Pancreas (tissue), 10 donors: ENCODE measurements at regions not wholly inside any gene's neighbourhood (a gene's known extent, or its start where the extent isn't known, plus 50 kb on each side); places are given as distances from the start of the nearest gene placed in this dataset.

Experiments
- ATAC-seq, 4 donors: fragments of 200-7000 bp; cut with Tn5 transposase; one replicate each; pipeline versions ENCODE4 v1.8.0 to v1.9.1; 2020; ENCODE audit warnings: mild to moderate bottlenecking in 4 of 4, moderate library complexity in 4 of 4
- DNase-seq, 6 donors: peaks; one replicate each; pipeline ENCODE4 v3.0.0-alpha.2; 2020
- FAIRE-seq: peaks from 2 replicates; lab custom pipeline; 2012; peaks lifted over from hg19 to GRCh38; lab: Jason Lieb, UNC
- H3K27ac ChIP-seq, 4 donors: fragments of 200-600 bp; sonication (generic); 1 replicate in 3 of 4; 2 replicates in 1 of 4; pipeline versions ENCODE4 v1.5.0 to v1.8.0; 2020
- H3K27me3 ChIP-seq, 4 donors: fragments of 200-600 bp; one replicate each; pipeline ENCODE4 v1.8.0; 2021
- H3K36me3 ChIP-seq, 3 donors: fragments of 200-600 bp; sonication (generic) in 1 of 3; one replicate each; pipeline versions ENCODE4 v1.5.0 to v1.8.0; 2020 to 2021
- H3K4me1 ChIP-seq, 3 donors: fragments of 200-600 bp; one replicate each; pipeline ENCODE4 v1.8.0; 2021
- H3K4me3 ChIP-seq, 4 donors: fragments of 200-600 bp; sonication (generic) in 2 of 4; one replicate each; pipeline versions ENCODE4 v1.5.0 to v1.8.0; 2020 to 2021
- H3K9me3 ChIP-seq, 4 donors: fragments of 200-600 bp; one replicate each; pipeline ENCODE4 v1.8.0; 2021
- WGBS, 2 donors: extraction: QIAGEN DNeasy Blood & Tissue Kit; methylation state at CpG; one replicate each; pipeline ENCODE4 v1.1.7; 2013; 5-methylcytosine and 5-hydroxymethylcytosine counted together
- intact Hi-C, 3 donors: fragments of 100-400 bp; cut with DNase I; formaldehyde crosslinking; loops; one replicate each; pipeline versions ENCODE4 v1.11.1 to v1.14.2; 2022
- TF ChIP-seq, protein P1 (sequence below), 4 donors: fragments of 200-600 bp; sonication (generic) in 3 of 4; IDR thresholded peaks; one replicate each; pipeline versions ENCODE4 v1.5.0 to v1.8.0; 2021; ENCODE audit warnings: antibody characterized with exemption in 4 of 4
- donor health status: healthy with polysubstance abuse.
- donor health status: DM: no; HTN: no; CAD: no; lungs with moderate emphysema.
- donor health status: DM: no; HTN: no; CAD: no.
- donor health status: control.
- donor health status: control.
- donor health status: Bipolar disorder and iron deficiency.
- donor health status: DM: yes; HTN: yes; CAD: no.
- donor health status: DM: no; HTN: no; CAD: no.
- donor health status: DM: no; HTN: no; CAD: no.
- donor health status: DM: yes; HTN: yes; CAD: no.

DNA sequence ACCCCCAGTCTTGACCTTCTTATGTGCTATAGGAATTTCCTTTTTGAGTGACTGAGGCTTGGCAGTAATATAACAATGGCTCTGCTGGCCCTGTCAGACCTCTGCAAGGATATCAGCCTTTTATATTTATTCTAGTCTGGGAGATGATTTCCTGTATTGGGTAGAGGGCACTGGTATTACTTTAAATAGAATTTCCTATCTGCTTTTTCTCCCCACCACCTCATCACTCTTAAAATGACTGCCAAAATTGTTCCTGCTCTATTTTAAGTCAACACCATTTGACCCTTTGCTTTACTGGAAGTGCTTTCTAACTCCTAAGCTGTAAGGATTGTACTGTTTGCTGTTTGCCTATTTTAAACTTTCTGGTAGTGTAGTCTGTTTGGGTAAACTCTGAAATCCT is 658.4 kb upstream of the FSHR start:
- H3K27me3 ChIP-seq = no peaks in the 10 kb centered on the region
- no peaks in the 10 kb centered on the region for H3K36me3 ChIP-seq
- DNase-seq = no peak
- TF ChIP-seq, protein P1, sequence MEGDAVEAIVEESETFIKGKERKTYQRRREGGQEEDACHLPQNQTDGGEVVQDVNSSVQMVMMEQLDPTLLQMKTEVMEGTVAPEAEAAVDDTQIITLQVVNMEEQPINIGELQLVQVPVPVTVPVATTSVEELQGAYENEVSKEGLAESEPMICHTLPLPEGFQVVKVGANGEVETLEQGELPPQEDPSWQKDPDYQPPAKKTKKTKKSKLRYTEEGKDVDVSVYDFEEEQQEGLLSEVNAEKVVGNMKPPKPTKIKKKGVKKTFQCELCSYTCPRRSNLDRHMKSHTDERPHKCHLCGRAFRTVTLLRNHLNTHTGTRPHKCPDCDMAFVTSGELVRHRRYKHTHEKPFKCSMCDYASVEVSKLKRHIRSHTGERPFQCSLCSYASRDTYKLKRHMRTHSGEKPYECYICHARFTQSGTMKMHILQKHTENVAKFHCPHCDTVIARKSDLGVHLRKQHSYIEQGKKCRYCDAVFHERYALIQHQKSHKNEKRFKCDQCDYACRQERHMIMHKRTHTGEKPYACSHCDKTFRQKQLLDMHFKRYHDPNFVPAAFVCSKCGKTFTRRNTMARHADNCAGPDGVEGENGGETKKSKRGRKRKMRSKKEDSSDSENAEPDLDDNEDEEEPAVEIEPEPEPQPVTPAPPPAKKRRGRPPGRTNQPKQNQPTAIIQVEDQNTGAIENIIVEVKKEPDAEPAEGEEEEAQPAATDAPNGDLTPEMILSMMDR (IDR thresholded peaks at IDR 0.05) = no peak
- H3K4me1 ChIP-seq = no peaks in the 10 kb centered on the region
- H3K9me3 ChIP-seq = no peaks in the 10 kb centered on the region
- H3K27ac ChIP-seq = no peak overlapping the region
- intact Hi-C loops = no loop called here
- no peak for FAIRE-seq
- no peak overlapping the region for H3K4me3 ChIP-seq
- ATAC-seq = no peak

DNA sequence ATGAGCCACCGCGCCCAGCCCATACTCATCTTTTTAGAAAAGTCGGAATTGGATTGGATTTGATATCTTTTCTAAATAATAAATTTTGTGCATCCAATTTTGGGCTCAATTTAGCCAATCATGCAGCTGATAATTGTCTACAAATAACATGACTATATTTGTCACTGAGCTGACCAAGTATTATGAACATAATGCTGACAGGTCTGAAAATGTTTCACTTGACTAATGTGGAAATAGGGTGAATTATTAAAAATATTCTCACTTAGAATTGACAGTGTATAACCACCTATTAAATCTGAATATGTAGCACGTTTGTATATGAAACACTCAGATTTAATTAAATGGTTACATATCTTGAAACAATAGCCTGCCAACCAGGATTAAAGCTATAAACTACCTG is 657.2 kb upstream of the FSHR start:
- ATAC-seq (no peak), FAIRE-seq (no peak), DNase-seq (no peak)
- Histone ChIP-seq H3K9me3 (no peaks in the 10 kb centered on the region), H3K27ac (no peak overlapping the region), H3K27me3 (no peaks in the 10 kb centered on the region), H3K36me3 (no peaks in the 10 kb centered on the region), H3K4me1 (no peaks in the 10 kb centered on the region), H3K4me3 (no peak overlapping the region)
- TF ChIP-seq, protein P1 (IDR thresholded peaks at IDR 0.05) = no peak
- WGBS, 2 donors = 79 to 89% methylated on average over 4 of the region's 4 CpGs
- intact Hi-C loops = no loop called here

DNA sequence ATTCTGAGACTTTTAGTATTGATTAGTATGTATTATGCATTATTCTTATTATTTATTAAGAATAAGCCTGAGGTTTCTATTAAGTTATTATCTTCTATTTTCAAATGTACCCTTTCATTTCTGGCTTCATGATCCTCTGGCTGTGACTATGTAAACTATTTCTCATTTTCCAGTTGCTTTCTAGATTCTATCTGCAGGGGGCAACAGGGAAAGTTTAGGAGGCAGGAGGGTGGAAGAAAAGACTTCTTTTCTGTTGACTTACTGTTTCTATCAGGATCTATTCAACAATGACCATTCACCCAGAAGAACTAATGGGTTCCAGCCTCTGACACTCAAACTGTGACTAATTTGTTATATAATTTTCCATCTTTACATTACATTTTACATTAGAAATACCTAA is 653.4 kb upstream of the FSHR start:
- H3K4me3 ChIP-seq = no peak overlapping the region
- intact Hi-C loops = no loop called here
- TF ChIP-seq, protein P1 (IDR thresholded peaks at IDR 0.05) = no peak
- H3K27ac ChIP-seq = no peak overlapping the region
- ATAC-seq (no peak), DNase-seq (no peak), FAIRE-seq (no peak)
- H3K4me1 ChIP-seq = no peaks in the 10 kb centered on the region
- no peaks in the 10 kb centered on the region for H3K36me3 ChIP-seq
- no peaks in the 10 kb centered on the region for H3K9me3 ChIP-seq
- no peaks in the 10 kb centered on the region for H3K27me3 ChIP-seq

GRCh38 chr2:49804111-49804510 is 649.8 kb upstream of the FSHR start:
- ATAC-seq (no peak), DNase-seq (no peak), FAIRE-seq (no peak)
- 47 to 50% methylated on average over 1 of the region's 1 CpG for WGBS, 2 donors
- no peak overlapping the region for H3K27ac ChIP-seq
- H3K36me3 ChIP-seq = no peaks in the 10 kb centered on the region
- no peaks in the 10 kb centered on the region for H3K4me1 ChIP-seq
- intact Hi-C loops = no loop called here
- TF ChIP-seq, protein P1 (IDR thresholded peaks at IDR 0.05) = no peak
- H3K27me3 ChIP-seq = no peaks in the 10 kb centered on the region
- H3K4me3 ChIP-seq = no peak overlapping the region
- H3K9me3 ChIP-seq = no peaks in the 10 kb centered on the region

- no peak overlapping the region for H3K27ac ChIP-seq
- FAIRE-seq = no peak
Measured at GRCh38 chr2:49801898-49802450, 647.7 kb upstream of the FSHR start.

More at GRCh38 chr2:49801898-49802450, 647.7 kb upstream of the FSHR start:
- no peak for DNase-seq
- no peaks in the 10 kb centered on the region for H3K4me1 ChIP-seq
- no peak for ATAC-seq
- intact Hi-C loops = no loop called here
- H3K27me3 ChIP-seq = no peaks in the 10 kb centered on the region
- H3K9me3 ChIP-seq = no peaks in the 10 kb centered on the region
- no peaks in the 10 kb centered on the region for H3K36me3 ChIP-seq
- TF ChIP-seq, protein P1 (IDR thresholded peaks at IDR 0.05) = no peak
- H3K4me3 ChIP-seq = no peak overlapping the region
- WGBS, 2 donors = 91 to 93% methylated on average over 2 of the region's 2 CpGs
